B cell (primary cell): ENCODE measurements at regions not wholly inside any gene's neighbourhood (a gene's known extent, or its start where the extent isn't known, plus 50 kb on each side); places are given as distances from the start of the nearest gene placed in this dataset.
A peak's percentile ranks its signal among the peaks of the same experiment; 100 is the strongest.

Experiments used
- ATAC-seq: fragments of 200-7000 bp; cut with Tn5 transposase; one replicate; pipeline ENCODE4 v1.10.0; 2021; ENCODE audit warnings: low read depth, mild to moderate bottlenecking, moderate number of reproducible peaks, moderate library complexity
- CTCF ChIA-PET: fragments of 350-600 bp; sonication (Branson Sonifier 250); formaldehyde crosslinking; loops from one replicate; lab custom pipeline; 2021; ENCODE audit warnings: antibody characterized with exemption, inconsistent platforms; lab: Charles Lee
- POLR2A ChIA-PET: fragments of 350-600 bp; sonication (Branson Sonifier 250); formaldehyde crosslinking; loops from one replicate; lab custom pipeline; 2021; ENCODE audit warnings: antibody characterized with exemption; lab: Charles Lee
- DNase-seq: peaks from one replicate; pipeline ENCODE4 v3.0.0; 2013
- H2AFZ ChIP-seq: 2 replicates; pipeline ENCODE4 v1.6.1; 2012; ENCODE audit warnings: mild to moderate bottlenecking, low read depth, low read length; ENCODE audit not compliant: insufficient read depth, poor library complexity, severe bottlenecking
- H3K27ac ChIP-seq, 2 donors: 1 replicate in 1 of 2; 2 replicates in 1 of 2; pipeline ENCODE4 v1.5.1; 2012 to 2013; ENCODE audit warnings: low read length in 2 of 2, mild to moderate bottlenecking in 2 of 2, moderate library complexity in 1 of 2
- H3K27me3 ChIP-seq, 4 experiments: fragments of 200-600 bp in 1 of 4; sonication (generic) in 1 of 4; replicated peaks in 1 of 4; 1 replicate in 2 of 4; 2 replicates in 2 of 4; pipeline versions ENCODE4 v1.6.1 to v1.7.0; 2013 to 2016; ENCODE audit warnings: low read length in 3 of 4, mild to moderate bottlenecking in 2 of 4, mixed read lengths in 1 of 4, moderate library complexity in 1 of 4; ENCODE audit not compliant: insufficient read depth in 4 of 4, control insufficient read depth in 3 of 4; ENCODE audit errors: control extremely low read depth in 1 of 4
- H3K36me3 ChIP-seq, 2 experiments: replicated peaks in 1 of 2; 1 replicate in 1 of 2; 2 replicates in 1 of 2; pipeline versions ENCODE4 v1.6.1 to v1.7.1; 2013; ENCODE audit warnings: low read length in 1 of 2; ENCODE audit not compliant: insufficient read depth in 2 of 2, control insufficient read depth in 1 of 2; ENCODE audit errors: control extremely low read depth in 1 of 2, extremely low read depth in 1 of 2
- H3K4me1 ChIP-seq, 2 donors: fragments of 200-600 bp in 1 of 2; sonication (generic) in 1 of 2; 1 replicate in 1 of 2; 2 replicates in 1 of 2; pipeline versions ENCODE4 v1.5.1 to v1.6.1; 2013 to 2017; ENCODE audit warnings: low read length in 2 of 2; ENCODE audit not compliant: control insufficient read depth in 2 of 2, insufficient read depth in 2 of 2
- H3K4me2 ChIP-seq: replicated peaks from 2 replicates; pipeline ENCODE3; 2012; ENCODE audit warnings: mild to moderate bottlenecking, low read depth, low read length; ENCODE audit not compliant: poor library complexity, severe bottlenecking
- H3K4me3 ChIP-seq, 5 experiments: fragments of 200-600 bp in 1 of 5; sonication (generic) in 1 of 5; 1 replicate in 3 of 5; 2 replicates in 2 of 5; pipeline versions ENCODE4 v1.5.1 to v1.7.0; 2011 to 2016; ENCODE audit warnings: low read length in 4 of 5, mild to moderate bottlenecking in 4 of 5, low read depth in 2 of 5, control low read depth in 1 of 5, moderate library complexity in 1 of 5; ENCODE audit not compliant: insufficient read depth in 1 of 5; ENCODE audit errors: control extremely low read depth in 1 of 5, extremely low read depth in 1 of 5
- H3K79me2 ChIP-seq: fragments of 200-600 bp; sonication (generic); one replicate; pipeline ENCODE4 v1.6.0; 2016; ENCODE audit warnings: low read length; ENCODE audit not compliant: control insufficient read depth, insufficient read depth
- H3K9ac ChIP-seq: fragments of 200-600 bp; sonication (generic); 2 replicates; pipeline ENCODE4 v1.6.1; 2017; ENCODE audit warnings: mild to moderate bottlenecking, low read length, moderate library complexity
- H3K9me3 ChIP-seq, 3 donors: one replicate each; pipeline versions ENCODE4 v1.6.1 to v1.7.1; 2013; ENCODE audit warnings: low read length in 2 of 3; ENCODE audit not compliant: control insufficient read depth in 2 of 3, insufficient read depth in 1 of 3; ENCODE audit errors: control extremely low read depth in 1 of 3
- H4K20me1 ChIP-seq: 2 replicates; pipeline ENCODE4 v1.6.0; 2012; ENCODE audit warnings: mild to moderate bottlenecking, low read length; ENCODE audit not compliant: insufficient read depth, control insufficient read depth, poor library complexity, severe bottlenecking
- H3K27ac Mint-ChIP-seq: one replicate; pipeline ENCODE4 v1.8.0; 2021; ENCODE audit warnings: mixed read lengths
- H3K27me3 Mint-ChIP-seq: one replicate; pipeline ENCODE4 v1.8.0; 2021; ENCODE audit warnings: mixed read lengths
- H3K4me1 Mint-ChIP-seq: one replicate; pipeline ENCODE4 v1.8.0; 2021; ENCODE audit warnings: mixed read lengths
- H3K4me3 Mint-ChIP-seq: one replicate; pipeline ENCODE4 v1.8.0; 2021; ENCODE audit warnings: mixed read lengths
- H3K9me3 Mint-ChIP-seq: one replicate; pipeline ENCODE4 v1.8.0; 2022; ENCODE audit warnings: mixed read lengths; ENCODE audit not compliant: insufficient read depth
- CTCF ChIP-seq: fragments of 200-600 bp; IDR thresholded peaks from one replicate; pipeline ENCODE4 v1.8.0; 2022; ENCODE audit warnings: antibody characterized with exemption, mild to moderate bottlenecking
- EZH2 ChIP-seq: IDR thresholded peaks from 2 replicates; pipeline ENCODE4 v1.6.1; 2012; ENCODE audit warnings: borderline replicate concordance, low read depth, mild to moderate bottlenecking, moderate library complexity, low read length; ENCODE audit not compliant: insufficient read depth, poor library complexity, severe bottlenecking
- WGBS: methylation state at CpG from one replicate; pipeline ENCODE4 v1.1.5; 2013; ENCODE audit warnings: missing lambda C conversion rate; ENCODE audit not compliant: insufficient coverage; 5-methylcytosine and 5-hydroxymethylcytosine counted together
- intact Hi-C: fragments of 100-400 bp; cut with micrococcal nuclease; formaldehyde crosslinking; loops from one replicate; pipeline ENCODE4 v1.10.0; 2022

DNA sequence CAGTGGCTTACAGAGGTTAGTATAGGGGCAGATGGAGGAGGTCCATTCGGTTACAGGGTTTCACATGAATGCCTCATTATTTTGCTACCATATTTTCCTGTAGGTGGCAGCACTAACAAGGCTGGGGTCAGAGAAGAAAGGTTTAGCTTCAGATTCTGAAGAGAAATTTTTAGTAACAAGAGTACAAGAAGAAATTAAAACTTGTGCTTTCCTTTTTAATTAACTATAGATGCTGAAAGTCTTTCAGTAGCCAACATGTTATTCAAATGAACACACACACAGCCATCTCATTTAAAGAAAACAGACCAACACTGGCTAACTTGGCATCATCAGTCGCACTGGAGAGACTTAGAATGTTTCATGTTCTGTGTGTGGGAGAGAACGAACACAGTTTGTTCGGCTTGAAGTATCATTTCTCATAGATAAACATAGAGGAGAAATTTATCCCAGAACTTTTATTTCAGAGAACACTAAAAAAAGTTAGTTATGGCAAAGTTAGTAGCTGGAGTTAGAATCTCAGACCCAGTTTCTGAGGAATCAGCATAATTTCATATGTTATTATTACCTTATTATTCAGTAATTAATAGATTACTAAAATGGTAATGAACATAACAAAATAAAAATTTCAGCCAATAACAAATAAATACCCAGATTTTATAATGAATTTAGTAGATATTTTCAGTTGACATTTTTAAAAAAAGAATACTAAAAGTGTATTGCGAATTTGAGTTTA, 314.0 kb upstream of the RSPO3 start:
- Histone ChIP-seq H3K79me2 (no peaks in the 10 kb centered on the region), H3K27me3 (no peaks in the 10 kb centered on the region), H4K20me1 (no peaks in the 10 kb centered on the region), H3K9ac (no peak overlapping the region), H3K36me3 (no peaks in the 10 kb centered on the region), H2AFZ (no peak overlapping the region), H3K4me2 (no peak overlapping the region), H3K9me3 (no peaks in the 10 kb centered on the region), H3K4me1 (no peaks in the 10 kb centered on the region), H3K4me3 (no peak overlapping the region), H3K27ac (no peak overlapping the region)
- ATAC-seq (no peak), DNase-seq (peak; percentile 11)
- H3K27me3 Mint-ChIP-seq: peaks cover 3% of the 10 kb centered on the region
- TF ChIP-seq CTCF: peak; percentile 61
- no peak for TF ChIP-seq EZH2
- intact Hi-C loops: loop anchor here (10.0 kb wide), 1 partner anchor 730 kb away; no protein-coding TSS in a partner anchor
- H3K4me1 Mint-ChIP-seq: no peaks in the 10 kb centered on the region
- WGBS: no CpG with 5 or more reads among the region's 5 CpGs
- H3K4me3 Mint-ChIP-seq: no peak overlapping the region
- CTCF ChIA-PET: interaction anchor here (1.4 kb wide), 1 partner anchor 735 kb away, joined by 3 read pairs; no protein-coding TSS in a partner anchor
- POLR2A ChIA-PET: no interaction called here
- H3K9me3 Mint-ChIP-seq: no peaks in the 10 kb centered on the region
- no peak overlapping the region for H3K27ac Mint-ChIP-seq

- Mint-ChIP-seq H3K4me3 (no peak overlapping the region), H3K9me3 (no peaks in the 10 kb centered on the region), H3K27me3 (peaks cover 3% of the 10 kb centered on the region), H3K4me1 (no peaks in the 10 kb centered on the region), H3K27ac (no peak overlapping the region)
- intact Hi-C loops: loop anchor here (10.0 kb wide), 1 partner anchor 729 kb away; no protein-coding TSS in a partner anchor
- Histone ChIP-seq H2AFZ (no peak overlapping the region), H3K79me2 (no peaks in the 10 kb centered on the region), H3K4me1 (no peaks in the 10 kb centered on the region), H3K9ac (no peak overlapping the region), H4K20me1 (no peaks in the 10 kb centered on the region), H3K9me3 (no peaks in the 10 kb centered on the region), H3K4me3 (no peak overlapping the region), H3K36me3 (no peaks in the 10 kb centered on the region), H3K4me2 (no peak overlapping the region), H3K27me3 (no peaks in the 10 kb centered on the region), H3K27ac (no peak overlapping the region)
- WGBS: no CpG with 5 or more reads among the region's 1 CpG
- ATAC-seq (no peak), DNase-seq (no peak)
- TF ChIP-seq CTCF (no peak), EZH2 (no peak)
- ChIA-PET CTCF (no interaction called here), POLR2A (no interaction called here)
Measured at GRCh38 chr6:126805861-126806260, 312.6 kb upstream of the RSPO3 start.
